Amniotic stem cell (primary cell): ENCODE measurements at regions not wholly inside any gene's neighbourhood (a gene's known extent, or its start where the extent isn't known, plus 50 kb on each side); places are given as distances from the start of the nearest gene placed in this dataset.

Experiments used
- DNase-seq: peaks from one replicate; lab custom pipeline; 2025; lab: John Stamatoyannopoulos, UW

DNA sequence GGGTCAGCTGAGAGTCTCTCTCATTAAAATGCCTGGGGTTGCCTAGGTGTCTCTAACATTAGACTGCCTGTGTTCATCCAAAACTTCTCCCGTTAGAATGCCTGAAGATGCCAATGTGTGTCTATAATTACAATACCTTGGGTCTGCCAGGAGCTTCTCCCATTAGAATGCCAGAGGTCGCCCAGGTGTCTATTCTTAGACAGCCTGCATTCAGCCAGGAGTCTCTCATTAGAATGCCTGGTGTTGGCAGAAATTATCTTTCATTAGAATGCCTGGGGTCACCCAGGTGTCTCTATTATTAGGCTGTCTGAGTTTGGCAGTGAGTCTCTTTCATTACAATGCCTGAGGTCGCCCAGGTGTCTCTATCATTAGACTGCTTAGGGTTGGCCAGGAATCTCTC, 1560.2 kb downstream of the UQCRFS1 start:
- no peak for DNase-seq

DNA sequence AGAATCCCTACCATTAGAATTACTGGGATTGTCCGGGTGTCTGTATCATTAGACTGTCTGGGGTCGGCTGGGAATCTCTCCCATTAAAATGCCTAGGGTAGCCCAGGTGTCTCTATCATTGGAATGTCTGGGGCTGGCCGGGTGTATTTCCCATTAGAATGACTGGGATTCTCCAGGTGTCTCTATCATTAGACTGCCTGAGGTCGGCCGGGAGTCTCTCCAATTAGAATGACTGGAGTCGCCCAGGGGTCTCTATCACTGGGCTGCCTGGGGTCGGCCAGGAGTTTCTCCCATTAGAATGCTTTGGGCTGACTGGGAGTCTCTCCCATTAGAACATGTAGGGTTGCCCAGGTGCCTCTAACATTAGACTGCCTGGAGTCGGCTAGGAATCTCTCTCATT, 1560.7 kb downstream of the UQCRFS1 start:
- DNase-seq, result no peak

DNA sequence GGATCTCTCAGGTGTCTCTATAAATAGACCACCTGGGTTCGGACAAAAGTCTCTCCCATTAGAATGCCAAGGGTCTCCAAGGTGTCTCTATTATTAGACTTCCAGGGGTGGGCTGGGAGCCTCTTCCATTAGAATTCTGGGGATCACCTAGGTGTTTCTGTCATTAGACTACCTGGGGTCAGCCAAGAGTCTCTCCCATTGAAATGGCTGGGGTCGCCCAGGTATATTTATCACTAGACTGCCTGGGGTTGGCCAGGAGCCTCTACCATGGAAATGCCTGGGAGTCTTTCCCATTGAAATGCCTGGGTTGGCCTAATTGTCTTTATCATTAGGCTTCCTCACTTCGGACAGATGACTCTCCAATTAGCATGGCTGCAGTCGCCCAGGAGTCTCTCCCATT, 1565.5 kb downstream of the UQCRFS1 start:
- DNase-seq, result no peak

DNA sequence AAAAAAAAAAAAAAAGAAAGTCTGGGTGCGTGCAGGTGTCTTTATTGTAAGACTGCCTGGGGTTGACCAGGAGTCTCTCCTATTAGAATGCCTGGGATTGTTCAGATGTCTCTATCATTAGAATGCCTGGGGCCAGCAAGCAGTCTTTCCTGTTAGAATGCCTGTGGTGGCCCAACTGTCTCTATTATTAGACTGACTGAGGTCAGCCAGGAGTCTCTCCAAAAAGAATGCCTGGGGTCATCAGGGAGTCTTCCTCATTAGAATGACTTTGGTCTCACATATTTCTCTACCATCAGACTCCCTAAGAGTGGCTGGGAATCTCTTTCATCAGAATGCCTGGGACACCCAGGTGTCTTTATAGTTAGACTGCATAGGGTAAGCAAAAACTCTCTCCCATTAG, 1577.5 kb downstream of the UQCRFS1 start:
- DNase-seq, result no peak

DNA sequence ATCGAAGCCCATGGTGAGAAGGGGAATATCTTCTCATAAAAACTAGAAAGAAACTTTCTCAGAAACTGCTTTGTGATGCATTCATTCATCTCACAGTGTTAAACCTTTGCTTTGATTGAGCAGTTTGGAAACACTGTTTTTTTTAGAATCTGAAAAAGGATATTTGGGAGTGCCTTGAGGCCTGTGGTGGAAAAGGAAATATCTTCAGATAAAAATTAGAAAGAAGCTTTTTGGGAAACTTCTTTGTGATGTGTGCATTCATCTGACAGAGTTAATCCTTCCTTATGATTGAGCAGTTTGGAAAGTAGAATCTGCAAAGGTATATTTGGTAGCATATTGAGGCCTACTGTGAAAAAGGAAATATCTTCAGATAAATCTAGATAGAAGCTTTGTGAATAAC, 1594.9 kb downstream of the UQCRFS1 start:
- DNase-seq, result no peak

DNA sequence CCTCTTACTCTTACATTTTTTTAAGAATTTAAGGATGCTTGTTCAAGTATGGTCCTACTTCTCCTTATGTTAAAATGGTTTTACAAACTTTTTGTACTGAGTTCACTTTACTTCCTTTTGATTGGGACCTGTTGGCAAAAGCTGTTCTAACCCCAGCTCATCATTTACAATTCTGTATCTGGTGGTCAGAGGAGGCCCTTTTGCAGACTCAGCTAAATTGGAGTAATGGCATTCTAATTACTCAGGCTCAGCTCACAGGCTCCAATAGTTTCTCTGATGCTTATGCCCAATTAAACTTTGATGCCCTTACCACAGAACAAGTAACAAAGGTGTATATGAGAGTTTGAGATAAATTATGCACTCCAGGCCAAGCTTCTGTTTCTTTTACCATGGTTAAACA, 1632.0 kb downstream of the UQCRFS1 start:
- no peak for DNase-seq
